WTC11 (cell line): ENCODE measurements at regions not wholly inside any gene's neighbourhood (a gene's known extent, or its start where the extent isn't known, plus 50 kb on each side); places are given as distances from the start of the nearest gene placed in this dataset.

Experiments
- CTCF ChIP-seq: fragments of 200-600 bp; IDR thresholded peaks from 2 replicates; pipeline ENCODE4 v1.8.0; 2022; ENCODE audit warnings: antibody characterized with exemption
- JUN ChIP-seq: sonication (generic); formaldehyde crosslinking; IDR thresholded peaks from 2 replicates; pipeline ENCODE4 v1.8.0; 2023; ENCODE audit warnings: mild to moderate bottlenecking, missing genetic modification reagents
- NFYB ChIP-seq: sonication (generic); formaldehyde crosslinking; conservative IDR thresholded peaks from 2 replicates; pipeline ENCODE4 v1.8.0; 2022; ENCODE audit warnings: low read depth, missing genetic modification reagents
- USF1 ChIP-seq: sonication (generic); formaldehyde crosslinking; IDR thresholded peaks from 2 replicates; pipeline ENCODE4 v1.8.0; 2022; ENCODE audit warnings: mild to moderate bottlenecking, missing genetic modification reagents

DNA sequence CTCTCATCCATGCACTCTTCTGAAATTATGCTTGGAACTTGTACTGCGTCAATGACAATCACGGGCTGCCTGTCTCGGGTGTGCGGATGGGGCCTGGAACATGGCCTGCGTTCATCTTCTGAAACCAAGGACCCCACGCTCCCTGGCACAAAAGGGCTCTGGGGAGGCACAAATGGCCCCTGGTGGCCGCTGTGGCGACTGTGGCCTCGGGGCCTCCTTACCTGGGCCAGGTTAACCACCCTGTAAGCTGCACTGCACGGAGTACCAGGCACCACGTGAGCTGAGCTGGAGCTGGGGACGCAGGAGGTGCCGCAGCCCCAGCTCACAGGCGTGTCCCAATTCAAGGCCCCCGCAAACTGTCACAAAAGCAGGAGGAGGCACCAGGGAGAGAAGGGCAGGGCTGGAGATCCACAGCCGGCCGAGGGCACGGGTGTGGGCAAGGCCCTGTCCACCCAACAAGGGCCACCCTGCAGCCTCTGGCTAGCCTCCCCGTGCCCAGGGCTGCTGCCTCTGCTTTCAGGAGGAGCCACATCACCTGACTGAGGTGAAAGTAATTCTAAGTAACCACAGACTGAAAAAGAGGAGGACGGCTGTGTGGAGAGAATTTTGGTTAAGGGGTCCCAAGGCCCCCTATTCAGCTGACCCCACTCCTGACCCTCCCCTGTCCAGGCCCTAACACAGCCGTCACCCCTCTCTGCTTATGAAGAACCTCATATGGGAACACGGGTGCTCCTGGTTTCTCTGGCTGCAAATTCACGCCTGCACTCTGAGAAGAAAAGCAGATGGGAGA lies 61.1 kb upstream of the GALNT9 start:
- TF ChIP-seq USF1 (CRISPR knock-in tag) (no peak), CTCF (no peak), JUN (CRISPR knock-in tag) (no peak), NFYB (CRISPR knock-in tag) (no peak)
